RWPE2 (cell line): ENCODE measurements at regions not wholly inside any gene's neighbourhood (a gene's known extent, or its start where the extent isn't known, plus 50 kb on each side); places are given as distances from the start of the nearest gene placed in this dataset.

Experiments
- ATAC-seq: fragments of 200-7000 bp; cut with Tn5 transposase; 3 replicates; pipeline ENCODE4 v1.9.1; 2021; ENCODE audit warnings: low read depth
- DNase-seq: peaks from one replicate; pipeline ENCODE4 v3.0.0-alpha.2; 2020; ENCODE audit warnings: low spot score
- H3K27ac ChIP-seq: fragments of 450-650 bp; 2 replicates; pipeline ENCODE4 v1.5.1; 2017; ENCODE audit warnings: mild to moderate bottlenecking; ENCODE audit not compliant: poor library complexity, severe bottlenecking
- H3K27me3 ChIP-seq: fragments of 250-450 bp; sonication (Bioruptor Pico); 2 replicates; pipeline ENCODE4 v1.5.1; 2021; ENCODE audit warnings: mild to moderate bottlenecking, moderate library complexity; ENCODE audit not compliant: insufficient read depth, poor library complexity, severe bottlenecking
- H3K36me3 ChIP-seq: fragments of 250-450 bp; sonication (Bioruptor Pico); 2 replicates; pipeline ENCODE4 v1.5.1; 2020; ENCODE audit warnings: low read depth, mild to moderate bottlenecking, moderate library complexity
- H3K4me1 ChIP-seq: fragments of 250-450 bp; sonication (Bioruptor Pico); 2 replicates; pipeline ENCODE4 v1.5.1; 2021; ENCODE audit warnings: mild to moderate bottlenecking, moderate library complexity; ENCODE audit not compliant: insufficient read depth, poor library complexity, severe bottlenecking
- H3K4me3 ChIP-seq: fragments of 250-450 bp; sonication (Bioruptor Pico); 2 replicates; pipeline ENCODE4 v1.5.1; 2021; ENCODE audit warnings: mild to moderate bottlenecking, moderate library complexity; ENCODE audit not compliant: severe bottlenecking
- H3K9me3 ChIP-seq: fragments of 250-450 bp; sonication (Bioruptor Pico); 2 replicates; pipeline ENCODE4 v1.5.1; 2021; ENCODE audit warnings: mild to moderate bottlenecking, moderate library complexity; ENCODE audit not compliant: severe bottlenecking
- CTCF ChIP-seq: fragments of 450-650 bp; IDR thresholded peaks from one replicate; pipeline ENCODE4 v1.5.1; 2017; ENCODE audit warnings: mild to moderate bottlenecking, moderate library complexity; ENCODE audit not compliant: poor library complexity, severe bottlenecking

GRCh38 chr6:168182366-168182765, 103.4 kb upstream of the FRMD1 start:
- no peak for TF ChIP-seq CTCF
- Histone ChIP-seq H3K4me1 (no peaks in the 10 kb centered on the region), H3K36me3 (no peaks in the 10 kb centered on the region), H3K4me3 (no peak overlapping the region), H3K27me3 (no peaks in the 10 kb centered on the region), H3K27ac (no peak overlapping the region), H3K9me3 (no peaks in the 10 kb centered on the region)
- ATAC-seq = no peak
- no peak for DNase-seq

- no peak for ATAC-seq
- Histone ChIP-seq H3K4me1 (no peaks in the 10 kb centered on the region), H3K27me3 (no peaks in the 10 kb centered on the region), H3K36me3 (no peaks in the 10 kb centered on the region), H3K4me3 (no peak overlapping the region), H3K27ac (no peak overlapping the region), H3K9me3 (no peaks in the 10 kb centered on the region)
- DNase-seq = no peak
- no peak for TF ChIP-seq CTCF
Observed at GRCh38 chr6:168181876-168182275, 102.9 kb upstream of the FRMD1 start.

- Histone ChIP-seq H3K4me3 (no peak overlapping the region), H3K27ac (no peak overlapping the region), H3K27me3 (no peaks in the 10 kb centered on the region), H3K4me1 (no peaks in the 10 kb centered on the region), H3K9me3 (no peaks in the 10 kb centered on the region), H3K36me3 (no peaks in the 10 kb centered on the region)
- ATAC-seq (no peak), DNase-seq (no peak)
- TF ChIP-seq CTCF = no peak
Observed at GRCh38 chr6:168181316-168181715, 102.3 kb upstream of the FRMD1 start.

GRCh38 chr6:168180548-168181011, 101.6 kb upstream of the FRMD1 start:
- Histone ChIP-seq H3K4me3 (no peak overlapping the region), H3K27me3 (peaks cover 3% of the 10 kb centered on the region), H3K4me1 (no peaks in the 10 kb centered on the region), H3K9me3 (no peaks in the 10 kb centered on the region), H3K27ac (no peak overlapping the region), H3K36me3 (no peaks in the 10 kb centered on the region)
- DNase-seq (no peak), ATAC-seq (no peak)
- no peak for TF ChIP-seq CTCF

GRCh38 chr6:168179702-168180382, 100.8 kb upstream of the FRMD1 start:
- no peaks in the 10 kb centered on the region for H3K9me3 ChIP-seq
- H3K27me3 ChIP-seq = peaks cover 11% of the 10 kb centered on the region
- no peaks in the 10 kb centered on the region for H3K4me1 ChIP-seq
- DNase-seq (no peak), ATAC-seq (no peak; the same call in 2 of the 3 replicates)
- no peak for TF ChIP-seq CTCF
- H3K27ac ChIP-seq = no peak overlapping the region
- H3K4me3 ChIP-seq = no peak overlapping the region
- H3K36me3 ChIP-seq = no peaks in the 10 kb centered on the region
